GM19452 (cell line): ENCODE measurements at regions not wholly inside any gene's neighbourhood (a gene's known extent, or its start where the extent isn't known, plus 50 kb on each side); places are given as distances from the start of the nearest gene placed in this dataset.

Source experiments
- ATAC-seq: cut with Tn5 transposase; IDR thresholded peaks from one replicate; pipeline ENCODE4 v1.9.1; 2021; ENCODE audit not compliant: unreplicated experiment

GRCh38 chr3:144361002-144361401 is 389.4 kb downstream of the DIPK2A start:
- ATAC-seq: no peak

DNA sequence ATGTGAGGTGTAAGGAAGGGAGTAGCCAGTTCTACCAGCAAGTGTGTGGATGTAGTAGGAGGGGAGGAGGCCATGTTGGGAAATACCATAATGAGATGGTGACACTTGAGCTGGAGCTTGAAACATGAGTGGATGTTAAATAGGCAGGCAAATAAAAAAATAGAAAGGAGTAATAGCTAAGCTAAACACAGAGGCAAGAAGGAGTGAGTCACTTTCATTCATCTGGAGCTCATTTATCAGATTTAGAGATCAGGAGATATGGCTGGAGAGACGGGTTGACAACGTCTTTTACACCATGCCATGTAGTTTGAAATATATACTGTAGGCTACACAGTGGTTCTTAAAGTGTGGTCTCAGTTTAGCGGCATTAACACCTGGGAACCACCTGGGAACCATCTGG is 390.5 kb downstream of the DIPK2A start:
- ATAC-seq: no peak

- no peak for ATAC-seq
These were observed 392.2 kb downstream of the DIPK2A start for GRCh38 chr3:144363856-144364255.

- ATAC-seq: no peak
These were observed 393.1 kb downstream of the DIPK2A start for GRCh38 chr3:144364737-144365136.

DNA sequence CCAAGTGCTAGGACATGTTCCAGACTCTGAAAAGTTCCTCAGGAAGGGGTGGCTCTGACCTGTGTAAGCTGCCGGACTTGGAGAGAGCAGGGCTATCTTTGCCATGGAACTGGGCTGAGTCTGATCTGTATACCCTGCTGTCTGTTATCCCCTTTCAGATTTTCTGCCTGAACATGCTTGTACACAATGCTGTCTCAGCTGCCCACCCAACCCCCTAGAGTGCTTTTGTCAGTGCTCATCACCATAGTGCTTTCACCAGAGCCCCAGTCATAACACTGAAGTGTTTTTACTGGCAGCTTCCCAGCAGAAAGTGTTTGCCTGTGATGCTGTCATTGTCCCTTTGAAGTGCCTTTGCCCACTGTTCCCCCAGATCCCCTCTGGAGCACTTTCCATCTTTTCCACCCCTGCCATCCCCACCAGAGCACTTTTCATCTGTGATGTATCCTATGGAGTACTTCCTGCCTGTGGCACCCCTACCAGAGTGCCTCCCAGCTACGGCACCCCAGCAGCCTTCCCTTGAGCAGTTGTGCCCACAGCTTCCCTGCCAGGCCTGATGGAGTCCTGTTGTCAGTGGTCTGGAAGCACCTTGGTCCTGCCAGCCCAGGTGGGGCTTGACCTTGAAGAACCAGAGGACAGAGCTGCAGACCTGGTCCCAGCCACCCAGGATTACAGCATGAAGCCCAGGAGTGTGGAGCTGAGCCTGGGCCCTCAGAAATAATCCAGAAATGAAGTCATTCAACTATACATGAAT is 397.7 kb downstream of the DIPK2A start:
- no peak for ATAC-seq

GRCh38 chr3:144375088-144375487 is 403.5 kb downstream of the DIPK2A start:
- ATAC-seq: no peak

DNA sequence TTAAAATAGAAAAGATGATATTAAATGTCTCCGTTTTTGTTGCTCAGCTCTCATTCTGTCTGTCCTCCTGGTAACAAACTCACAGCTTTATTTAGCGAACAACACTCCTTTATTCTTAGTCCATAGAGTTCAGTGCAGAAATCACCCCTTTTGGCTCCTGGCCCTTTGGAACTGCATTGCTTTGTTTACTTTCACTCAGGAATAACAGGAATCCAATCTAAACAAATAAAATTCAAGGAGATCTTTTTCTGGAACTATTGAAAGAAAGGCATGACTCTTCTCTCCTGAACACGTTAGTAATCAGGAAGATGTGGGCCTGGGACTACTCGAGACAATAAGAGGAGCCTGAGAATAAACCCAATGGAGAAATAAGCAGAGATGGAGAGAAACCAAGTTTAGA is 409.2 kb downstream of the DIPK2A start:
- ATAC-seq: no peak

GRCh38 chr3:144381607-144382006 is 410.0 kb downstream of the DIPK2A start:
- no peak for ATAC-seq

DNA sequence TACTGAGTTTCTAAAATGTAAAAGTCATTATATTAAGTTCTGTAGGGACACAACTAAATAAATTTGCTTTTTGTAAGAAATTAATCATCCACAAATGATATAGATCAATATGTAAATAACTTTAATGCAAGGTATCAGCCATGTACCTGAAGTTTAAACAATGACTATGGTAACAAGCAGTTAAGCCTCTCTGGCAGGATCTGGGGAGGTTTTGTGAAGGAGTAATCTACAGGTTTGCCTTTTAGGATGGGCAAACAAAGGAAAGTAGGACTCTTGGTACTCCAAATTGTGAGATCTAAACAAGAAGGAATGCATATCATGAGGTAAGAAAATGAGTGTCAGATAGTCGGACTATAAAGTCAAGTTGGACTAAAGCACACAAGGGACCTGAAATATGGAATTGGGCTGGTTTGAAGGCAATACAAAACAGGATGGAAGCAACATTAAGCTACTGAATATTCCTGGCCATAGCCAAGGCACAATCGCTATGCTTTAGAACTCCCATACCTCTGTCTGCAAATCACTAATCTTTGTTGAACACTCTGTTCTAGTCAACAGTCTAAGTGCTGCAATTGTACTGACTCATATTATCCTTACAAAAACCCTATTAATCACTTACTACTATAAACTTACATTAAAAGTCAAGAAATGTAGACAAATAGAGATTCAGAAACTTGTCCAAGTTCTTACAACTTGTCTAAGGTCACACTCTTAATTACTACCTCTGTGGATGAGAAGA is 412.8 kb downstream of the DIPK2A start:
- no peak for ATAC-seq

- no peak for ATAC-seq
These were observed 419.2 kb downstream of the DIPK2A start for GRCh38 chr3:144390786-144391185.

GRCh38 chr3:144391236-144391635 is 419.6 kb downstream of the DIPK2A start:
- no peak for ATAC-seq

DNA sequence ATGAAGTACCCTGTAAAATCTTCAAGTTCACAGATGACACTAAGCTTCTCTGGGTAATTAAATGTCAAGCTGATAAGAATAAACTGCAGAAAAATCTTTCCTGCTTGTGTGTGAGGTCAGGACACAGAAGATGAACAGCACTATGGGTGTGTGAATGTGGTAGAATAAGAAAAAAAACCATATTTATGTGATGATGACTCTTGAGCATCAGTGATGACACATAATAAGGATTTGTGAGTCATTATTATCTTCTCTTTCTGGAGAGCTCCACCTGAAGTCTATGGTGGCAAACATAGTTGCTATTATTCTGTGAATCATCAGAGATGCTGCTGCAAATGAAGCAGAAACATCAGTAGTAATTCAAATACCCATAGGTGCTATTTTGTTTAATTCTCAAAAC is 422.4 kb downstream of the DIPK2A start:
- ATAC-seq: no peak

- ATAC-seq: no peak
These were observed 430.8 kb downstream of the DIPK2A start for GRCh38 chr3:144402430-144402829.

- no peak for ATAC-seq
These were observed 431.4 kb downstream of the DIPK2A start for GRCh38 chr3:144403040-144403457.

DNA sequence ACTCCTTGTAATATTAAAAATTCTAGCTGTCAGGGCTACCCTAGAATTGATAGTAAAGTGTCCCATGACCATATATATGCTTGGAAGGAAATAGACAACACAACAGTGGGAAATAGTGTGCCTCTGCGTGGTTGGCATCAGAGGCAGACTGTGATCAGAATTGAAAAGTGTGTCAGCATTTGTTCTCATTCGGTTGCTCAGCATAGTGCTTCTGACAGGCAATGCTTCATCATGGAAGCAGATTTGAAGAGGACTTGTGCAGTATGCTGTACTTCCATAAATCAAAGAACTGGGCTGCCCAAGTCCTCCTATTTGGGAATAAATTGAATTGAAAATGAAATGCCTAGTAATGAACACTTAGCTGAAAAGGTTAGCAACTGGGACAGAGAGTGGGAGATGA is 435.7 kb downstream of the DIPK2A start:
- no peak for ATAC-seq

- no peak for ATAC-seq
These were observed 437.7 kb downstream of the DIPK2A start for GRCh38 chr3:144409319-144409718.

- no peak for ATAC-seq
These were observed 441.4 kb downstream of the DIPK2A start for GRCh38 chr3:144413068-144413467.

GRCh38 chr3:144415492-144415891 is 443.9 kb downstream of the DIPK2A start:
- peak; percentile 50 for ATAC-seq

DNA sequence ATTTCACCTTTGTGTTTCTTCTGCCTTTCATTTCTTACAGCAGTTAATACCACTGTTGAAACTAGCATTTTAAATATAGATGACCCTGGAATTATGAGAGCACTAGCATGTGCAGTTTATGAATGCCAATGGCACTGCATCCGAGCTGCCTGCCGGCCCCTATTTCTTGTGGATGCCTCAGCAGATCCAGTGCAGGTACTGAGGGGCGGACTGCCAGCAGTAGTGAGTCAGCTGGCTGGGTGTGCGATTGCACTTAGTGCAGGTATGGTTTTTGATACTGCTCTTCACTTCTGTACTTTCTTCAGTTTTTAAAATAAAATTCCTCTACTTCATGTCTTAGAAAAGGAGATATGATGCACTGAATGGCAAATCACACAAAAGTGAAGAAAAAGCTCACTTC is 453.0 kb downstream of the DIPK2A start:
- no peak for ATAC-seq

DNA sequence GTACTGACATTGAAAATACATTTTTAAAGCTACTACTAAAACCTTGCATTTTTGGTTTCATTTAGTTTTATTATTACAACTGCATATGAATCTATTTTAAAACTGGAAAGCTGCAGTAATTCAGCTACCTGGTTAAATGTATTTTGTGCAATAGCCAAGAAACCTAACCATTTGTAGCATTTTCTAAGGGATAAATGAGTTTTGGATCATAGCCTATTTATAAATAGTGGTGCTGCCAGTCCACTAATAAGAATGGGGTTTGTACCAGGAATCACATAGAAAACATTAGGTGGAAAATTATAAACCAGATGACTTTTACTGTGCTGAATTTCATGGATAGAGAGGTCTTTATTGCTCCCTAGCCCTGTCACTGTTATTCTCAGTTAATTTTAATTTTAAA is 454.7 kb downstream of the DIPK2A start:
- no peak for ATAC-seq

- no peak for ATAC-seq
These were observed 455.3 kb downstream of the DIPK2A start for GRCh38 chr3:144426967-144427366.

DNA sequence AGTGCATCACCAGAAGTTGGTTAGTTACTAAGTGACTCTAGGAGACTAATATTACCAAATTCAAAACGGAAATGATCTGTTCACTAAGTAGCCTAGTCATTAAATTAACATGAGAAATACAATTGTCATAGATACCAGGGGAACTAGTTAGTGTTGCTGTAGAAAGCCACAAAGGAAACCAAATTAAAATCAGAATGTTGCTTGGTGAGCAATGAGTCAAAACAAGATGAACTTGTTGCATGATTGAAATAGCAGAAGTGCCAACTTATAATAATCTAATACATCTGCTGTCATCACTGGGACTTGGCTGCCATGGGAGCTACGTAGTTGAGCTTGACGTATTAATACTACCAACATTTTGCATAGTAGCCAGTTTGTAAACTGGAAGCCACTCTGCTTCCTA is 458.1 kb downstream of the DIPK2A start:
- peak; percentile 80 for ATAC-seq

DNA sequence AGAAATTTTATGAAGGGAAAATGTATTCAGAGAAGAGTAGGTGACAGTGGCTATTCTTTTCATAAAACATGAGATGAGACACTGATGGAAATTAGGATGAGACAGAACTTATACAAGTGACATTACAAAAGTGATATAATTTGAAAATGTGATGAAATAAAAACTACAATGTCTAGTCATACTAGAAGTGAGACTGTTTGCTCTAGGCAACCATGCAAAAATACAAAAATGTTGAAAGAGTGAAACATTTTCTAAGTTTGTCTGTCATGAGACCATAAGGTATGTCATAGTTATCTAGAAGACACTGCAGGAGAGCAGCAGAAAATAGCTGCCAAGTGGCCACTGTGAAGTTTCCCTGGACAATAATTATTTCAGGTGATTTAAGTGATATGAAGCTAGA is 459.5 kb downstream of the DIPK2A start:
- peak; percentile 42 for ATAC-seq
